Daoy (cell line): ENCODE measurements at regions not wholly inside any gene's neighbourhood (a gene's known extent, or its start where the extent isn't known, plus 50 kb on each side); places are given as distances from the start of the nearest gene placed in this dataset.
"Not testable (repeated sequence)": the region's sequence is repeated elsewhere in the genome, so short reads cannot be mapped to it uniquely, and the experiment has no call there.

Experiments used
- DNase-seq: peaks from one replicate; pipeline ENCODE4 v3.0.0-alpha.2; 2015; ENCODE audit warnings: low read depth

DNA sequence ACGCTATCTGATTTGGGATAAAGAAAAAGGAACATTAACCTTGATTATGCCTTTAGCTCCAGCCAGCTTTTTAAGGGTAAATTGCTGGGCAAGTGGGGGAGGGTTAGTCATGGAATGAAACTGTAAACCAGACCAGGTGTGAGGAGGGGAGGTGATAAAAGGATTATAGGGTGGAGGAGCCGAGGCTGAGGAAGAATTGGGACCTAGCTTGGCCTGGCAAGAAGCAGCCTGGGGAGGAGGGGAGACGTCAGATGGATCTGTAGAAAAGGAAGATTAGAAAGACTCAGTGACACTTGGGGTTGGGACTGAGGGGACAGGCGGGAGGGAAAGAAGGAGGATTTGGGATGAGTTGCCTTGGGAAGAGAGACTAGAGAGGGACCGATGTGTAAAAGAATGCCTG lies 590.8 kb upstream of the MDGA2 start:
- not testable (repeated sequence) for DNase-seq

DNA sequence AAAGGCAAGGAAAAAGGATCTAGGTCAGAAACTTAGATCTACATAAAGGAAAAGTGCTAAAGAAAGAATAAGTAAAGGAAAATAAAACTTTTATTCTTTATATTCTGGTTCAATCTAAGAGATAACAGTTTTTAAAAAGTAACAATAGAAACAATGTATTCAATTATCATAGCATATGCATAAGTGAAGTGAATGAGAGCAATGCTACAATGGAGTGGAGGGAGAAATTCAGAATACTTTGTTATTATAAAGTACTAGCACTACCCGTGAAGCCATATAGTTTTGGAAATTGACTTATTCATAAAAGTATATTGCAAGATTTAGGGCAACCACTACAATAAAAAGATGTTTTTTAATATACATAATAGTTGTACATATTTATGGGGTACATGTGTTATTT lies 586.0 kb upstream of the MDGA2 start:
- DNase-seq: no peak

DNA sequence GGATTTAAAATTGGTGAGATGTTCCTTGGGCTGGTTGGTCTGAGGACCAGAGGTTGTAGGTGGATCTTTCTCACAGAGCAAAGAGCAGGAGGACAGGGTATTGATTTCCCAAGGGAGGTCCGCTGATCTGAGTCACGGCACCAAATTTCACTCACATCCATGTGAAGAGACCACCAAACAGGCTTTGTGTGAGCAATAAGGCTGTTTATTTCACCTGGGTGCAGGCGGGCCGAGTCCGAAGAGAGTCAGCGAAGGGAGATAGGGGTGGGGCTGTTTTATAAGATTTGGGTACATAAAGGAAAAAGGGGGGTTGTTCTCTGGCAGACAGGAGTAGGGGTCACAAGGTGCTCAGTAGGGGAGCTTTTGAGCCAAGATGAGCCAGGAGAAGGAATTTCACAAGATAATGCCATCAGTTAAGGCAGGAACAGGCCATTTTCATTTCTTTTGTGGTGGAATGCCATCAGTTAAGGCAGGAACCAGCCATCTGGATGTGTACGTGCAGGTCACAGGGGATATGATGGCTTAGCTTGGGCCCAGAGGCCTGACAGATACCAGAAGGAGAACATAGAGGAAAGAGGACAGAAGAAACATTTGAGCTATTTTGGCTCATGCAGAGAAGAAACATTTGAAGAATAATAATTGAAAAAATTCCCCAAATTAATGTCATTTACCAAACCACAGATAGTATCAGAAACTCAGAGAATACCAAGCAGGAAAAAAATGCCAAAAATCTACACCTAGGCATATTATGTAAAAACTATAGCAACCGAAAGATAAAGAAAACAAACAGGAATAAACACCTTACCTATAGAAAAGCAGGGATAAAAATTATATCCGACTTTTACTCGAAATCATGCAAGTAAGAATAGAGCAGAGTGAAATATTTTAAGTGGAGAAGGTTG lies 585.2 kb upstream of the MDGA2 start:
- not testable (repeated sequence) for DNase-seq

DNA sequence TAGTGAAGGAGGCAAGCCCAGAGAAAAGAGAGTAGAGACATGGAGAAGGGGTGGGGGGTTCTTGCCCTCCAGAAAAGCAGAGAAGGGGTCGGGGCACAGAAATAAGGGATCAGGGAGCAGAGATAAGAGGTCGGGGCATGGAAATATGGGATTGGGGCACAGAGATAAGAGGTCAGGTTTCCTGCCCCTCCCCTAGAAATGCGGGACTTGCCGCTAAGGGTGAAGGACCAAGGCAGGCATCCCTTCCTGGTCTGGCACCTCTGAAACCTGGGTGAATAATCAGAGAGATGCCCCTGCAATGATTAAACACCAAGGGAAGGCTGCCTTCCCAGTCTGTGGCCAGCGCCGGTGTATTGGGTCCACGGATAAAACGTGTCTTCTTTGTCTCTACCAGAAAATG lies 584.5 kb upstream of the MDGA2 start:
- not testable (repeated sequence) for DNase-seq

DNA sequence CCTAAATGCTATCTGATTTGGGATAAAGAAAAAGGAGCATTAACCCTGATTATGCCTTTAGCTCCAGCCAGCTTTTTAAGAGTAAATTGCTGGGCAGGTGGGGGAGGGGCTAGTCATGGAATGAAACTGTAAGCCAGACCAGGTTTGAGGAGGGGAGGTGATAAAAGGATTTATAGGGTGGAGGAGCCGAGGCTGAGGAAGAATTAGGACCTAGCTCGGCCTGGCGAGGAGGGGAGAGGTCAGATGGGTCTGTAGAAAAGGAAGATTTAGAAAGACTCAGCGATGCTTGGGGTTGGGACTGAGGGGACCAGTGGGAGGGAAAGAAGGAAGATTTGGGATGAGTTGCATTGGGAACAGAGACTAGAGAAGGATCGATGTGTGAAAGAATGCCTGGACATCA lies 583.8 kb upstream of the MDGA2 start:
- not testable (repeated sequence) for DNase-seq

DNA sequence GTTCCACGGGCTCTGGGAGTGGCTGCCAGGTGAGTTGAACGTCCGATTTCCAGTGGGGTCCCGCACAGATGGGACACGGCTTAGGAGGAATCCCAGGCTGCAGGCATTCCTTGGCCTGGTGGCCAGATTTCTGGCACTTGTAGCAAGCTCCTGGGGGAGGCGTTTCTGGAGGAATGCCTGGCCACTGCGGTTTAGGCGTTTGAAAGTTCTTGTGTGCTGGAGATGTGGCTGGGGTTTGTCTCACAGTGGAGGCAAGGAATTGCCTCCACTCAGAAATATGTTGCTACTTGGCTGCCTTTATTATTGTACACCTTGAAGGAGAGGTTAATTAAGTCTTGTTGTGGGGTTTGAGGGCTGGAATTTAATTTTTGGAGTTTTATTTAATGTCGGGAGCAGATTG lies 583.3 kb upstream of the MDGA2 start:
- peak; percentile 3 for DNase-seq

DNA sequence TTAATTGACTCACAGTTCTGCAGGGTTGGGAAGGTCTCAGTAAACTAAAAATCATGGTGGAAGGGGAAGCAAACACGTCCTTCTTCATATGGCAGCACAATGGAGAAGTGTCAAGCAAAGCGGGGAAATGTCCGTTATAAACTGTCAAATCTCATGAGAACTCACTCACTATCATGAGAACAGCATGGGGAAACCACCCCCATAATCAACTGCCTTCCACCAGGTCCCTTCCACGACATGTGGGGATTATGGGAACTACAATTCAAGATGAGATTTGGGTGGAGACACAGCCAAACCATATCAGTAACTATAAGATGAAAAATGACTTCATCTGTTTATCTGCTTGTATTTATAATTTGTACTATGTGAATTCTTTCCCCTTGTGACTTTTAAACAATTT lies 577.6 kb upstream of the MDGA2 start:
- no peak for DNase-seq

DNA sequence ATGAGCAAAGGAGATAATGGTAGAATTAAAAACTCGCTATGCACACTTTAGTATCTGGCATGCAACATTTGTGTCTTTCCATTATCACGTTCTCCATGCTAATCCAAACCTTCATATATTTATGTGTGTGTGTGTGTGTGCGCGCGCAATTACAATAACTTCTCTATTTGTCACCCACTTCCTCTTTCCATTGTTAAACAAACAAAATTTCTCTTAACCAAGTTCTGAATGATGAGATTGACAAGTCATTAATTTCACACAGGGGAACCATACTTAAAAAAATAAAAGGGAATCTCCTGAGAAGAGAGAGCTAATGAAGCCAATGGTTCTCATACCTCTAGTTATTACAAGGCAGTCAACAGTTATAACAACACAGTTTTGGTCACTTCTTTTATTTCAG lies 575.9 kb upstream of the MDGA2 start:
- DNase-seq: no peak

DNA sequence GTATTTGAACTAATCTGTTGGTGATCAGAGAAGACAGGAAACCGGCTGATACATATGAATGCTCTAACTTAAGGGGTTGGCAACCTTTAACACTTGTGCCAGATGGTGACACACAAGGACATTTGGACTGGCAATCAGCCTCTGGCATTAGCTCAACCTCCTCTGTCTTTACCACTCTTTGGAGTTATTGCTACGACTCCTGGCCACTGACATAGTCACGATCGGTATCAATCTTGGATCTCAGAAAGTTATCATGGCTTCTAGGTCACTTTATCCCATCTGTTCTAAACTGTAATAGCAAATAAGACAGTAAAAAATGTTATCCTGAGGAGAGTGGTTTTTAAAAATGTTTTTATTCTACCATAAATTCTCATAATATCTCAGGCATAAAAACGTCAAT lies 575.2 kb upstream of the MDGA2 start:
- DNase-seq: no peak

DNA sequence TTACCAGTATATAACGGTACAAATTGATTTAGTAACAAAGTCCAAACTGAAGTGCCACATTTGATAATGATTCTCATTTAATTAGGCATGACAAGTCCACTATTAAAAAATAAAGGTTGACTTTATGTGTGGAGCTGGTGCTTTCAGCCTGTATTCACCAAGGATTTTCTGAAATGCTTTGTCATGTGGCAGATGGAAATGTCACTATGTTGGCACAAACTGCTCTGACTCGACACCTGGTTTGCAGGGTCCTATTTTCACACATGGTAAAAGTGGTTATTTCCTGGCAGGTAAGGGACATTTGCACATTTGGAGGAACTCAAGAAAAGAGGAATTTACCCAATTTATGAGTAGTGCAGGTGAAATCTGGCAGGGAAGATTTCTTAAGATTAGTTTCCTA lies 572.6 kb upstream of the MDGA2 start:
- no peak for DNase-seq

DNA sequence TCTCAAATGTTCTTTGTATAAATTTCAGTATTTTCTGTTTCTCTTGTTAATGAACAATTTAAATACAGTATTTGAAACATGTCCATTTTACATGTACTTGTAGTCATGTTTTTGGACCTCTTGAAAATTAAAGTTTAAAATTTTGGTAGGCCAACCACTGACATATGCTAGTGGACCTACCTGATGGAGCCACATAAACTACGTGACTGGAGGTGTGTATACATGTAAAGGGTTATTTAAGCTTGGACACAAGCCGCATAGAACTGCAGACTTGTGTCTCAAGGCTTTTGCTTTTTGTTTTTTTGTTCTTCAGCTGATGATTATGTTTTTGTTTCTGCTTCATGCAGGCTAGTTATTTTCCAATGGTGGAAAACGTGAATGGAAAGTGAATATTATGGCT lies 568.5 kb upstream of the MDGA2 start:
- DNase-seq: no peak

DNA sequence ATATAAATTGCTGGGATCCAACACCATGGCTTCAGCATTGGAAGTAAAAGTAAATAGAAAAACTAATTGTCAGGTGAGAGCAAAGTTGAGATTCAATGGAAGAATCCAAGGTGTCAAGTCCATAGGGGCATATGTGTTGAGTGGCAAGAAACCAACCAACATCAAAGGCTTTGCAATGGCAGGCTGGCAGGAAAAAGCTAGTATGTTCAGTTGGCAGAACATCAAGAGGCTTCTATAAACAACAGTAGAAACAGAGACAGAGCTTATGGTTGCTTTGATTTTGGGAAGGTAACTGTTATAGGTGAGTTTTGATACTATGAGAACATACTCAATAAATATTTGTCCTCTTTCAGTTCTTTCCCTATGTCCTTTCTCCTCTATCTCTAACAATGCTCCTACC lies 553.7 kb upstream of the MDGA2 start:
- DNase-seq: no peak

DNA sequence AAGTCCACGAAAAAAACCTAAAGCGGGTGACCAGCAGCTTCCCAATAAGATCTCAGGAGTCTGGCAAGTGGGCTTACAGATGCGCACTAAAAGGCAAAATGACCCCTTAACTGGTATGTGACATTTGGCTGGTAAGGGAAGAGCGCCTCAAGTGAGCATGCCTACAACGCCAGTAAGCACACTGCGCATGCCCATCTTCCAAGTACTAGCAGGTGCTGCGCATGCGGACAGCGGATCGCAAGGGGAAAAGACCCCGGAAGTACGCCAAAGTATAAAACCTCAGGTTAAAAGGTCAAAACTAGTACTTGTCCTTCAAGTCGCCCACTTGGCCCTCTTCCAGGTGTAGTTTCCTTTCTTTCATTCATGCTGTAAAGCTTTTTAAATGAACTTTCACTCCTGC lies 518.5 kb upstream of the MDGA2 start:
- DNase-seq: peak; percentile 7

DNA sequence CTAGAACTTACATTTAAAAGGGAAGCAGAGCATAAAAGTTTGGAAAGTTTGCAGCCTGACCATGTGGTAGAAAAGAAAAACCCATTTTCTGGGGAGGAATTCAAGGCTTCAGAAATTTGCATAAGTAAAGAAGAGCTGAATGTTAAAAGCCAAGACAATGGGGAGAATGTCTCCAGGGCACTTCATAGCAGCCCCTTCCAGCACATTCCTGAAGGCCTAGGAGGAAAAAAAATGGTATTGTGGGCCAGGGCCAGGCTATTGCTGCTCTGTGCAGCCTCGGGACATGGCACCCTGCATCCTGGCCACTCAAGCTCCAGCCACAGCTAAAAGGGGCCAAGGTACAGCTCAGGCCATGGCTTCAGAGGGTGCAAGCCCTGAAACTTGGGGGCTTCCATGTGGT lies 474.2 kb upstream of the MDGA2 start:
- DNase-seq: not testable (repeated sequence)

DNA sequence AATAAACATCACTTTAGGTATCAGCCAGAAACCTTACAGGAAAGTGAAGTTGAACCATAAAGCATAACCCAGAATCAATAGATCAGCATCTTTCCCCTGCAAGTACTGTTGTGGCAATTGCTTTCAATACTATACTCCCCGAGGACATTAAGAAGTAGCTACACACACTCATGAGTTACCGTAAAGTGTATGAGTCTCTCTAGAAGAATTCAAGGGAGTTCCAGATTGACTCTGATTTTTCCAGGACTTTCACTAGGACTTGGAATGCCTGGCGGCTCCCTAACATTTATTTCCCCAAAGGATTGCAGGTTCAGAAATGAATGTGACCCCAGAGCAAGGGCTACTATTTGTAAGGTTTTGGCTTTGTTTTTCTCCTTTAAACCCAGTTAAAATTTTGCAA lies 465.4 kb upstream of the MDGA2 start:
- no peak for DNase-seq

DNA sequence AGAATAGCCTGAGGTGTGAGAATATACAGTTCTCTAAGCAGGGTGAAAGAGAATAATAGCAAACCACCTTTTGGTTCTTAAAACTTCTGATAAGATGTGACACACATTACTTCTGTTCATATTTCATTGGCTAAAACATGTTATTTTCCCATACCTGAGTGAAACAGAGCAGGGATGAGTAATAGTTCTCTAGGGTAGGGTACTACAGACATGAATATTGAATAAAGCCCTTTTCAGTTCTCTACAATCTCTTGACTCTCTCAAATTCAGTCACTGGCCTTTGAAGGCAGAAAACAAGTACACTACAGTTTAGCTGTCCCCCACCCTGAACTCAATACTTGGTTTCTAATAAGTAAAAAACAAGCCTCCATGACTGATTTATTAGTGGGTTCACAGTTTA lies 454.1 kb upstream of the MDGA2 start:
- DNase-seq: no peak

DNA sequence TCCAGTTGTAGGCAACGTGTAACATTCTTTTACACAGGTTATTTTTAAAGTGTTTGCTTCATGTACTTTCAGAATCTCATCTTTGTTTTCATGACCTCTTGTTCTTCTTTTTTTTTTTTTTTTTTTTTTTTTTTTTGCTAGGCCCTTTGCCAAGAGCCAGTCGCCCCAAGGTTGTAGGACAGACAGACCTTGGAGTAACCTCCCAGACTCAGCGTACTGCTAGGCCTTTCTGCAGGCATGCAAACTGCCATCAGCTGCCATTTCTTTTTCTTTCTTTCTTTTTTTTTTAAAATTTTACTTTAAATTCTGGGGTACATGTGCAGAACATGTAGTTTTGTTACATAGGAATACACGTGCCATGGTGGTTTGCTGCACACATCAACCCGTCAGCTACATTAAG lies 452.3 kb upstream of the MDGA2 start:
- DNase-seq: no peak

DNA sequence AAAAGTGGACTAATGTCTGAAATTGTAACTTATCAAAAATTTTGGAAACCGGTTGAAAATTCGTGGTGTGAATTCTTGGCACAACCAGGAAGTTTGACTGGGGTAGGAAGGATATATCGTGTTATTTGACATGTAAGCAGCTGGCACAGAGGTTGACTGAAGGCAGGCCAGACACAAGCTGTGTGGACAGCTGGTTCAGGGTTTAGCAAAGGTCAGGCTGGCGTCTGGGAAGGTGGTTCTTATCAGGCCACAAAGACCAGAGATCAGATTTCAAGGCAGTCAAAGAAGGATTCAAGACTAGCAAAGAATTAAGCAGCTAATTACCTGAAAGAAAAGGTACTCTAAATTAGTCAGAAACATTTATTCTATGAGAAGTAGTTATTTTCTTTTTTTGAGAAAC lies 450.2 kb upstream of the MDGA2 start:
- DNase-seq: no peak

DNA sequence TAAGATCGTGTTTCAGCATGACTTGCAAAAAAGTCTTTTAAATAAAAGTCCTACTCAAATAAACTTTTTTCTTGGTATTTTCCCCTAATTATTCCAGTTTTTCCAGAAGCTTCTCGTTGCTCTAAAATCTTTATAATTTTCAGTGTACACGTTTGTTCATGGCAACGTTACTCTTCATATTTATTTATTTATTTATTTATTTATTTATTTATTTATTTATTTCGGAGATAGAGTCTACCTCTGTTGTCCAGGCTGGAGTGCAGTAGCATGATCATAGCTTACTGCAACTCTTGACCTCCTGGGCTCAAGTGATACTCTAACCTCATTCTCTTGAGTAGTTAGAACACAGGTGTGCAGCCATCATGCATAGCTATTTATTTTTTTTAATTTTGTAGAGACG lies 438.3 kb upstream of the MDGA2 start:
- no peak for DNase-seq

DNA sequence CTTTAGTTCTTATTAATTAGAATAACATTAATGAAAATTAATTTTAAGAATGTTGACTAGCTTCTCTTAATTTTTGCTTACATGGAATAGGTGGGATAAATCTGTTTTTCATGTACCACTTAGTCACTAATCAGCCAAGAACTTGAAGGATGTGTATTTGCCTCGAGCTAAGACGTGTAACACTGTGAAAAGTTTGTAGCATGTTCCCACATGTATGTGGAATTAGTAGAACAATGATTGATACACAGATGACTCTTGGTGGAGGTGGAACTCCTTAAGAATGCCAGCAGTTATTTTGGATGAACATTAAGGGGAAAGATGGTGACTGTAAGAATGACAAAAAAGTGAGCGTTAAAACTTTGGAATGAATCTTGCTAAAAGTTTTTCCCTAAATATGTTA lies 435.7 kb upstream of the MDGA2 start:
- no peak for DNase-seq

DNA sequence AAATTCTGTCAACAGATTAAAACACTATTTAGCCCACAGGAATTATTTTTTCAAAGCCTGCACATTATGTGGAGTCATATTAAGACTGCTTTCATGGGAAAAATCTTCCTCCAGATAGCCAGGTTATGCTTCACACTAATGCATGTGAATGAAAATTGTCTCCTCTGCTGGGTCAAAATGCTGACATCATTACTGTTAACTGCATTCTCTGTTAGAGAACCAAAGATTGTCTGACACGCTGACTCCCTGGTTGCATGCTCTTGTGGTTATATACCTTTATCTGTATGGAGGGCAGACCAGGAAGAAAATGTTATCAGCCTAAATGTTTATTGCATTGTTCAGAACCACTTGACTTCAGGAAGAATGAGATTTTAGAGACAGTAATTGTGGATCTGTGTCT lies 432.2 kb upstream of the MDGA2 start:
- DNase-seq: no peak

DNA sequence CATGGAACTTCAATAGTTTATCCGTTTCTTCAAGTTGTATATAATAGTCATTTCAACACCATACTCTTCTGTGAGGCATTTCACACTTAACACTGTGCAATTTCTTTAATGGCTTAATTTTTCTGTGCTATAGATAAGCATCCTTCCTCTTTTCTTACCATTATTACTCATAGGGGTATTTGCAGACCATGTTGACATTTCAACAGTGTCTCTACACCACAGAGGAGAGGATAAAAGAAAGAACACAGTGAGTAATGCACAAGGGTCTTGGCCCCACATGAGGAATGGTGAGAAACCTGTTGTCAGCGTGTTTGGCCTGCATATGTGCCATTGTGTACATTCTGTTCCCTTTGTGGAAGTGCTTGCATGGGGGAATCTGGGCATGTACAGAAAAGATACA lies 421.5 kb upstream of the MDGA2 start:
- no peak for DNase-seq

DNA sequence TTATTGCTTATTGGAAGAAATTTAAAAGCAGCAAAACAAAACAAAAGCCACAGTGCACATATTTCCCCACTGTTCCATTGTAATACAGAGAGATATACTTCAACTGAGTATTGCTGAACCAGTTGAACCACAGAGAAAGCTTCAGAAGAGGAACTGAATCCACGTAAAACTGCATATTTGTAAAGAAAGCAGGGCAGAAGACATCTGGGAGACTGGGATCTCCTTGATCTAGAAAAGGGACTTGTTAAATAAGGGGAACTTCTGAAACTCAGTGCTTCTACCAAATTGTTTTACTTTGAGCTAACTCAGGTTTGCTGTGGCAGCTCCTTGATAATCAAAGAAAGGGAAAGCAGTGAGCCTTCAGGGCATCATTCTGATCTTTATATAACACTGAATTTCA lies 411.1 kb upstream of the MDGA2 start:
- DNase-seq: no peak

DNA sequence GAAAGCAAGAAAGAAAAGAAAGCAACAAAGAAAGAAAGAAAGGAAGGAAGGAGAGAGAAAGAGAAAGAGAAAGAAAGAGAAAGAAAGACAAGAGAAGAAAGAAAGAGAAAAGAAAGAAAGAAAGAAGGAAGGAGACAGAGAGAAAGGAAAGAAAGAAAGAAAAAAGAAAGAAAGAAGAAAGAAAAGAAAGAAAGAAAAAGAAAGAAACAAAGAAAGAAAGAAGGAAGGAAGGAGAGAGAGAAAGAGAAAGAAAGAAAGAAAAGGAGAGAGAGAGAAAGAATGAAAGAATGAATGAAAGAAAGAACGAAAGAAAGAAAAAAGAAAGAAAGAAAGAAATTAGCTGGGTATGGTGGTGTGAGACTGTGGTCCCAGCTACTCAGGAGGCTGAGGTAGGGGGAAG lies 400.1 kb upstream of the MDGA2 start:
- no peak for DNase-seq
